Psoas muscle (tissue), 7 donors: ENCODE measurements at regions not wholly inside any gene's neighbourhood (a gene's known extent, or its start where the extent isn't known, plus 50 kb on each side); places are given as distances from the start of the nearest gene placed in this dataset.

Source experiments
- ATAC-seq, 4 donors: fragments of 200-7000 bp; cut with Tn5 transposase; one replicate each; pipeline ENCODE4 v1.9.1; 2020; ENCODE audit warnings: moderate library complexity in 3 of 4, mild to moderate bottlenecking in 2 of 4
- DNase-seq, 2 donors: peaks; one replicate each; pipeline ENCODE4 v3.0.0-alpha.2; 2020
- H3K27ac ChIP-seq: fragments of 200-600 bp; one replicate; pipeline ENCODE4 v1.8.0; 2022
- H3K27me3 ChIP-seq, 3 donors: fragments of 200-600 bp in 1 of 3; one replicate each; pipeline versions ENCODE4 v1.6.1 to v1.8.0; 2013 to 2022; ENCODE audit warnings: low read length in 2 of 3, mild to moderate bottlenecking in 2 of 3, moderate library complexity in 1 of 3; ENCODE audit not compliant: insufficient read depth in 3 of 3
- H3K36me3 ChIP-seq, 2 donors: fragments of 200-600 bp in 1 of 2; one replicate each; pipeline versions ENCODE4 v1.6.1 to v1.8.0; 2013 to 2022; ENCODE audit warnings: low read depth in 1 of 2, mild to moderate bottlenecking in 1 of 2, moderate library complexity in 1 of 2; ENCODE audit not compliant: insufficient read depth in 1 of 2
- H3K4me1 ChIP-seq: fragments of 200-600 bp; one replicate; pipeline ENCODE4 v1.8.0; 2022
- H3K4me3 ChIP-seq: fragments of 200-600 bp; one replicate; pipeline ENCODE4 v1.8.0; 2022; ENCODE audit warnings: mild to moderate bottlenecking
- H3K9me3 ChIP-seq: fragments of 200-600 bp; one replicate; pipeline ENCODE4 v1.8.0; 2022
- WGBS, 3 donors: extraction: QIAGEN DNeasy Blood & Tissue Kit; methylation state at CpG; one replicate each; pipeline versions ENCODE4 v1.1.6 to v1.1.7; 2013; 5-methylcytosine and 5-hydroxymethylcytosine counted together
- intact Hi-C, 2 donors: fragments of 100-400 bp; cut with DNase I; formaldehyde crosslinking; loops; one replicate each; pipeline versions ENCODE4 v1.11.0 to v1.14.2; 2022
- TF ChIP-seq, protein P1 (sequence below): fragments of 200-600 bp; IDR thresholded peaks from one replicate; pipeline ENCODE4 v1.8.0; 2022; ENCODE audit warnings: antibody characterized with exemption
- donor health status: healthy with polysubstance abuse.
- donor health status: DM: no; HTN: no; CAD: no; lungs with moderate emphysema.
- donor health status: Bipolar disorder and iron deficiency.
- donor health status: healthy.
- donor health status: DM: yes; HTN: yes; CAD: no.
- donor health status: DM: no; HTN: no; CAD: no.
- donor health status: DM: yes; HTN: yes; CAD: no.

DNA sequence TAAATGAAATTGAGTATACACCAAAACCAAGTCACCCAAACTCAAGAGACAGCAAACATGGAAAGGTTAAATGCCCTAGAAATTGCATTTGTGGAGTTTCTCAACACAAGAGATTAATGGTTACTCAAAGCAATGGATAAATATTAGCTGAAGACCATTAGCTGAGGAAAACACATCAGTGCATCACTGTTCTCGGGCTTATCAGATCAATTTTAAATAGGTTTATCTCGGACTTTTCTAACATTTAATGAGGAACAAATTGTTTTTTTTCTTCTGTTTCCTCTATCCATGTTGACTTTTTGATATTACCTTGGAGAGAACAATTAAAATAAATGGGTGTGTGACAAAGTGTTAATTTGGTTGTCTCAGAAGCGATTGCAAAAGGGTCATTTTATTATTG is 105.4 kb upstream of the PIK3C3 start:
- ATAC-seq = no peak
- WGBS, 3 donors = 77 to 81% (median 81%) methylated on average over 3 of the region's 3 CpGs
- H3K4me1 ChIP-seq = no peaks in the 10 kb centered on the region
- no peaks in the 10 kb centered on the region for H3K36me3 ChIP-seq
- H3K27me3 ChIP-seq = no peaks in the 10 kb centered on the region
- no peak overlapping the region for H3K27ac ChIP-seq
- H3K4me3 ChIP-seq = no peak overlapping the region
- no peak for DNase-seq
- TF ChIP-seq, protein P1, sequence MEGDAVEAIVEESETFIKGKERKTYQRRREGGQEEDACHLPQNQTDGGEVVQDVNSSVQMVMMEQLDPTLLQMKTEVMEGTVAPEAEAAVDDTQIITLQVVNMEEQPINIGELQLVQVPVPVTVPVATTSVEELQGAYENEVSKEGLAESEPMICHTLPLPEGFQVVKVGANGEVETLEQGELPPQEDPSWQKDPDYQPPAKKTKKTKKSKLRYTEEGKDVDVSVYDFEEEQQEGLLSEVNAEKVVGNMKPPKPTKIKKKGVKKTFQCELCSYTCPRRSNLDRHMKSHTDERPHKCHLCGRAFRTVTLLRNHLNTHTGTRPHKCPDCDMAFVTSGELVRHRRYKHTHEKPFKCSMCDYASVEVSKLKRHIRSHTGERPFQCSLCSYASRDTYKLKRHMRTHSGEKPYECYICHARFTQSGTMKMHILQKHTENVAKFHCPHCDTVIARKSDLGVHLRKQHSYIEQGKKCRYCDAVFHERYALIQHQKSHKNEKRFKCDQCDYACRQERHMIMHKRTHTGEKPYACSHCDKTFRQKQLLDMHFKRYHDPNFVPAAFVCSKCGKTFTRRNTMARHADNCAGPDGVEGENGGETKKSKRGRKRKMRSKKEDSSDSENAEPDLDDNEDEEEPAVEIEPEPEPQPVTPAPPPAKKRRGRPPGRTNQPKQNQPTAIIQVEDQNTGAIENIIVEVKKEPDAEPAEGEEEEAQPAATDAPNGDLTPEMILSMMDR = no peak
- no peaks in the 10 kb centered on the region for H3K9me3 ChIP-seq
- intact Hi-C loops = no loop called here

DNA sequence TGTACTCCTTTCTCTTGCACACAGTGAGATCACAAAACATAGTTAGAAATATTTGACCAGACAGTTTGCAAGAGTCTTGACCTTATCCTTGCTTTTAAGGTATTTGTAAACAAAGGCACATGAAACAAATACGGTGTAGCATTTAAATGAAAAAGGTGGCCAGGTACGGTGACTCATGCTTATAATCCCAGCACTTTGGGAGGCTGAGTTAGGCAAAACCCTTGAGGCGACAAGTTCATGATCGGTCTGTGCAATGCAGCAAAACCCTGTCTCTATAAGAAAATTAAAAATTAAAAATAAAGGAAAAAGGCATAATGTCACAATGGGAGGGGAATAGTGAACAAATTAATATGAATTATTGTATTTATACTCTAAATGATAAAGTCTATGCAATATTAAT is 109.5 kb upstream of the PIK3C3 start:
- H3K4me1 ChIP-seq = no peaks in the 10 kb centered on the region
- 85 to 87% (median 86%) methylated on average over 4 of the region's 4 CpGs for WGBS, 3 donors

DNA sequence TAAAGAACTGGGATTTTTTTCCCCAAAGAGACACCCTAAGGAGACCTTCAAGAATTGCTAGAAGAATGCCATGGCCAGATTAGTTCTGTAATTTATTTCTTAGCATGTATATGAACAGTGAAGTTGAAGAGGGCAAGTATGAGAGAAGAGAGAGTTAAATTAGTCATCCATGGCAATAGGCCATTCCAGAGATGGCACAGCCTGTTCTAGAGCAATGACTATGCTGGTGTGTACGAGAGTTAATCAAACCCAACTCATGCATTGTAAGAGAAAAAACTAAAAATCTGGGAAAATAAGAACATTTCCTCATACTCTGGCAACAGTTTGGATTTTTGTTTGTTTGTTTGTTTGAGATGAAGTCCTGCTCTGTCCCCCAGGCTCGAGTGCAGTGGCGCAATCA is 112.1 kb upstream of the PIK3C3 start:
- H3K27ac ChIP-seq = no peak overlapping the region
- DNase-seq = no peak
- no peak for ATAC-seq
- 57 to 79% (median 63%) methylated on average over 3 of the region's 3 CpGs for WGBS, 3 donors
- no peaks in the 10 kb centered on the region for H3K9me3 ChIP-seq
- H3K4me1 ChIP-seq = no peaks in the 10 kb centered on the region
- TF ChIP-seq, protein P1 = no peak
- intact Hi-C loops = no loop called here
- H3K4me3 ChIP-seq = no peak overlapping the region
- H3K36me3 ChIP-seq = no peaks in the 10 kb centered on the region
- no peaks in the 10 kb centered on the region for H3K27me3 ChIP-seq

More for the DNA sequence above, 109.5 kb upstream of the PIK3C3 start:
- DNase-seq (no peak), ATAC-seq (no peak)
- H3K4me3 ChIP-seq = no peak overlapping the region
- H3K9me3 ChIP-seq = no peaks in the 10 kb centered on the region
- H3K36me3 ChIP-seq = no peaks in the 10 kb centered on the region
- H3K27ac ChIP-seq = no peak overlapping the region
- TF ChIP-seq, protein P1 = no peak
- H3K27me3 ChIP-seq = no peaks in the 10 kb centered on the region
- intact Hi-C loops = no loop called here

DNA sequence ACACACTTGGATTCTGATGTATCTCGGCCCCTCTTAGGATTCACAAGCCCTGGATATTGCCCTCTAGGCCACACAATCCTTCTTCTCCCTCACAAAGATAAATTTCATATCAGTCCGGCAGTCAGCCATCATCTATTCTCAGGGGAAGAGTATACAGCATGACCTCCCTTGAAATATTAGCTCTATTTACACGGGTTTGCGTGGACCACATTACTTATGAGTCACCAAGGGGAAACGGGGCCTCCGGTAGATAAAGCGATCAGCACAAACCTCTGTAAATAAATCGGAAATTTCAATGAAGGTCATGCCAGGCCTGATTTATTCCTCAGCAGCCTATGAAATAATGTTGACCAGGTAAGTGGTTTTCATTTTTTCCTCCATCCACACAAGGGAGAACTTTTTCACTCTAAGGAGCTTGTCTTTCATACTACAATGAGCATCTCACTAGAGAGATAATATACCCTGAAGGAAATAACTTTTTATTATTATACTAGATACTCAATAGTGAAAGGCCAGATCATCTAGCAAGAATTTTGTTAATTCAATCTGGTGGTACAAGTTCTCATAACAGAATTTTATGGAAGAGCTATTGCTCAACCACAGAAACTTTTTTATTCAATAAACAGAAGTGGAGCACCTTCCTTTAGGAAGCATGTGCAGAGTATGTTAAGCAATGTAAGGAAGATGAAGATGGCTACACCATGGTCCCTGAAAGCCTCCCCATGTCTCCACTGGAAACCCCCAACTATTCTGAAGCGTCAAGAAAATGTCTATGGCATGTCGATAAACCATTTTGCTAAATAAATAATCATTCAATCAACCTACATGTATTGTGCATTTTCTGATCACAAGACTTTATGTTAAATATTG is 125.2 kb upstream of the PIK3C3 start:
- no peak overlapping the region for H3K4me3 ChIP-seq
- no peak for DNase-seq
- no peak for ATAC-seq
- H3K27me3 ChIP-seq = no peaks in the 10 kb centered on the region
- no peak overlapping the region for H3K27ac ChIP-seq
- H3K9me3 ChIP-seq = no peaks in the 10 kb centered on the region
- H3K36me3 ChIP-seq = no peaks in the 10 kb centered on the region
- WGBS, 3 donors = 55 to 65% (median 62%) methylated on average over 10 of the region's 10 CpGs
- TF ChIP-seq, protein P1 = no peak
- intact Hi-C loops = no loop called here
- no peaks in the 10 kb centered on the region for H3K4me1 ChIP-seq

DNA sequence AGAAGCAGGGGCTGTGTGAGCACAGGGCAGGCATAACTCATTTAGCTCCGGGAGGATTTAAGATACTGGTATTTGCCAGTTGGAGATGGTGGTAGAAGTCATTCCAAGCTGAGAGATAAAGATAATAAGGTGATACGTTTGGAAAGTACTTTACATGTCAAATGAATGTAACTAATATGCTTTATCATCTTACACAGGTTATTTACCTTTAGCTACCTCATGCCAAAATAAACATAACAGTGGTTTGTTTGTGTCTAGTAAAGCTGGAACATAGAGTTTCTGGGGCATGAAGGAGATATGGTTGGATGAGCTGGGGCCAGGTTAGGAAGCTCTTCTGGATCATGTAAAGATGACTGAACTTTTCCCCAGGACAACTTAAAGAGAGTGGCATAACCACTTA is 126.9 kb upstream of the PIK3C3 start:
- Histone ChIP-seq H3K27ac (no peak overlapping the region), H3K27me3 (no peaks in the 10 kb centered on the region), H3K4me1 (no peaks in the 10 kb centered on the region), H3K36me3 (no peaks in the 10 kb centered on the region), H3K9me3 (no peaks in the 10 kb centered on the region), H3K4me3 (no peak overlapping the region)
- TF ChIP-seq, protein P1 = no peak
- no peak for ATAC-seq
- intact Hi-C loops = no loop called here
- WGBS, 3 donors = 58 to 74% (median 66%) methylated on average over 2 of the region's 2 CpGs
- DNase-seq = no peak
